Activated CD4-positive, alpha-beta T cell treated with anti-CD3 and anti-CD28 coated beads, Interleukin-2, amount 10 ng/mL, durations not matched to agents 7 days and 5 days (primary cell): ENCODE measurements at regions not wholly inside any gene's neighbourhood (a gene's known extent, or its start where the extent isn't known, plus 50 kb on each side); places are given as distances from the start of the nearest gene placed in this dataset.

Experiments used
- CTCF ChIA-PET: fragments of 350-600 bp; sonication (Branson Sonifier 250); formaldehyde crosslinking; loops from one replicate; lab custom pipeline; 2021; ENCODE audit warnings: antibody characterized with exemption; lab: Charles Lee
- POLR2A ChIA-PET: fragments of 350-600 bp; sonication (Branson Sonifier 250); formaldehyde crosslinking; loops from one replicate; lab custom pipeline; 2021; ENCODE audit warnings: antibody characterized with exemption; lab: Charles Lee
- DNase-seq: peaks from one replicate; pipeline ENCODE4 v3.0.0-alpha.2; 2020
- H3K27ac Mint-ChIP-seq: one replicate; pipeline ENCODE4 v1.8.0; 2021; ENCODE audit warnings: mild to moderate bottlenecking, moderate library complexity, mixed read lengths
- H3K27me3 Mint-ChIP-seq: one replicate; pipeline ENCODE4 v1.8.0; 2021; ENCODE audit warnings: mixed read lengths
- H3K36me3 Mint-ChIP-seq: one replicate; pipeline ENCODE4 v1.8.0; 2021; ENCODE audit warnings: low read depth, mixed read lengths
- H3K4me1 Mint-ChIP-seq: one replicate; pipeline ENCODE4 v1.8.0; 2021; ENCODE audit warnings: mixed read lengths
- H3K4me3 Mint-ChIP-seq: one replicate; pipeline ENCODE4 v1.8.0; 2021; ENCODE audit warnings: mild to moderate bottlenecking, moderate library complexity, mixed read lengths
- H3K9me3 Mint-ChIP-seq: one replicate; pipeline ENCODE4 v1.8.0; 2021; ENCODE audit warnings: mixed read lengths

DNA sequence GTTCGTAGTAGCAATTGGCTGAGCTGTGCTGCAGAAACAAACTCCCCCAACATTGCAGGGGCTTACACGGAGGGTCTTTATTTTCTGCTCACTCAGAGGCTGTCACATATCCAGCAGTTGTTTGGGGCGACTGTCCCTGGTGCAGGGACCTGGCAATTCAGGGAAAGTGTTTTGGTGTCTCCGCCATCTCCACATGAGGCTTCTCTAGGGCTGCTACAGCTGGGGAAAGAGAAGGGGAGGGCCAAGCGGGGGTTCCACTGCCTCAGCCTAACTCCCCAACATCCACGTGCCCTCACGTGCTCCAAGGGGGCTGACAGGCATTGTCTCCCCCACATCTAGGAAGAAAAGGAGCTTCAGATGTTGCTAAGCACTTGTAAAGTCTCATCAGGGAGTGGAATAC is 61.3 kb upstream of the NXT1 start:
- Mint-ChIP-seq H3K27ac (no peak overlapping the region), H3K4me3 (no peak overlapping the region), H3K36me3 (no peaks in the 10 kb centered on the region), H3K27me3 (no peaks in the 10 kb centered on the region), H3K9me3 (no peaks in the 10 kb centered on the region), H3K4me1 (no peaks in the 10 kb centered on the region)
- no peak for DNase-seq
- ChIA-PET CTCF (no interaction called here), POLR2A (no interaction called here)

- Mint-ChIP-seq H3K4me3 (no peak overlapping the region), H3K27ac (no peak overlapping the region)
These were observed 63.0 kb upstream of the NXT1 start for GRCh38 chr20:23287354-23288190.

GRCh38 chr20:23286346-23286745 is 64.2 kb upstream of the NXT1 start:
- H3K27me3 Mint-ChIP-seq, result no peaks in the 10 kb centered on the region
- POLR2A ChIA-PET, result no interaction called here
- H3K27ac Mint-ChIP-seq, result no peak overlapping the region
- H3K36me3 Mint-ChIP-seq, result no peaks in the 10 kb centered on the region
- no peaks in the 10 kb centered on the region for H3K9me3 Mint-ChIP-seq
- CTCF ChIA-PET, result no interaction called here
- H3K4me3 Mint-ChIP-seq, result no peak overlapping the region
- DNase-seq, result no peak
- no peaks in the 10 kb centered on the region for H3K4me1 Mint-ChIP-seq

More at GRCh38 chr20:23287354-23288190, 63.0 kb upstream of the NXT1 start:
- no peaks in the 10 kb centered on the region for H3K36me3 Mint-ChIP-seq
- no peaks in the 10 kb centered on the region for H3K9me3 Mint-ChIP-seq
- no peak for DNase-seq
- ChIA-PET POLR2A (no interaction called here), CTCF (interaction anchor here (0.7 kb wide), 1 partner anchor 10 kb away, joined by 3 read pairs; no protein-coding TSS in a partner anchor)
- H3K4me1 Mint-ChIP-seq, result no peaks in the 10 kb centered on the region
- no peaks in the 10 kb centered on the region for H3K27me3 Mint-ChIP-seq

DNA sequence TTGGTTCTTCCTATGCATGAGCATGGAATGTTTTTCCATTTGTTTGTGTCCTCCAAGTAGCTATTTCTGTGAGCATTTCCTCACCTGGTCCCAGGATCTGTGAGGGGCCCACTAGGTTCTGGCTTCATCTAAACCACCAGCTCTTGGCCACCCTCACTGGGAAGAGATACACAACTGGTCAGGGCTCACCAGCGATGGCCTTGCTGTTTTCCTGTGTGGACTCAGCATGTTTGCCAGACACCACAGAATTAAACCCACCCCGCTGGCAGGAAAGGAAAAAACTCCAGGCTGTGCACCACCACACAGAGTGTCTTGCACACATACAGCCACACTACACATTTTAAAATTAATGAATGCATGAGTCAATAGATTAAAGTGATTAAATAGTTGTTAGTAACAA is 65.1 kb upstream of the NXT1 start:
- Mint-ChIP-seq H3K9me3 (no peaks in the 10 kb centered on the region), H3K4me1 (no peaks in the 10 kb centered on the region), H3K27me3 (no peaks in the 10 kb centered on the region), H3K36me3 (no peaks in the 10 kb centered on the region), H3K27ac (no peak overlapping the region), H3K4me3 (no peak overlapping the region)
- POLR2A ChIA-PET, result no interaction called here
- CTCF ChIA-PET, result no interaction called here
- DNase-seq, result no peak

- POLR2A ChIA-PET, result no interaction called here
- no peaks in the 10 kb centered on the region for H3K9me3 Mint-ChIP-seq
These were observed 66.6 kb upstream of the NXT1 start for GRCh38 chr20:23284009-23284408.

DNA sequence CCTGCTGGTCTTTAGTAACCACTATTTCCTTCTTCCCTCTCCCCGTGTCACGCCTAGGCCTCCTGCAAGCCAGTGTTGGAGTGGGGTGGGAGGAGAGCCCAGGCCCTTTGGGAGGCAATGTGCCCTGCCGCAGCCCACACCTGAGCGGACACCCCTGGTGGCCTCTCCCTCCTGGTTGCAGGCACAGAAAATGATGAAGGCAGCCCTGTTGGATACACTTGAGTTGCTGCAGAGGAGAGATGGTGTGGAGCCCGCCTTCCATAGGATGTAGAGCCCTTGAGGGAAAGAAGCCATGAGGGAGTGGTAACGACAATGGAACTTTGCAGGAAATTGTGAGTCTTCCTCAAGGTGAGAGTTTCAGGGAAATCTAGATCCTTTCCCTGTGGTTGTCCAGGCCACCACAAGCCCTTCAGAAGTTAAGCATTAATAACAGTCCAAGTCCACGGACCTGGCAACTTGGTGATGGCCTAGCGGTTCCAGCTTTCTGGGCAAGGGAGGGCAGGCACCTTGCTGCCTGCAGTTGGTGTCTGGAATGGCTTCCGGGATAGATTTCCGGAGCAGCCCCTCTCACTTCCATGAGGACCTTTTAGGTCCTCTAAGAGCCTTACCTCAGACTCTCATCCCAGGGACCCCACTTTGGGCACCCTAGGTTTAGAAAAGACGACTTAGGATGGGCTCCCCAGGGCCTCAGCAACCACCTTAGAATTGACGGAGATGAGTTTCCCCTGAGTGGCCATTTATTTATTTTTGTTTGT is 67.3 kb upstream of the NXT1 start:
- H3K4me1 Mint-ChIP-seq, result no peaks in the 10 kb centered on the region
- ChIA-PET CTCF (no interaction called here), POLR2A (no interaction called here)
- H3K9me3 Mint-ChIP-seq, result no peaks in the 10 kb centered on the region
- H3K4me3 Mint-ChIP-seq, result no peak overlapping the region
- DNase-seq, result no peak
- H3K36me3 Mint-ChIP-seq, result no peaks in the 10 kb centered on the region
- no peaks in the 10 kb centered on the region for H3K27me3 Mint-ChIP-seq
- H3K27ac Mint-ChIP-seq, result no peak overlapping the region

More at GRCh38 chr20:23284009-23284408, 66.6 kb upstream of the NXT1 start:
- Mint-ChIP-seq H3K4me3 (no peak overlapping the region), H3K36me3 (no peaks in the 10 kb centered on the region), H3K27me3 (no peaks in the 10 kb centered on the region), H3K4me1 (no peaks in the 10 kb centered on the region), H3K27ac (no peak overlapping the region)
- CTCF ChIA-PET, result no interaction called here
- no peak for DNase-seq

DNA sequence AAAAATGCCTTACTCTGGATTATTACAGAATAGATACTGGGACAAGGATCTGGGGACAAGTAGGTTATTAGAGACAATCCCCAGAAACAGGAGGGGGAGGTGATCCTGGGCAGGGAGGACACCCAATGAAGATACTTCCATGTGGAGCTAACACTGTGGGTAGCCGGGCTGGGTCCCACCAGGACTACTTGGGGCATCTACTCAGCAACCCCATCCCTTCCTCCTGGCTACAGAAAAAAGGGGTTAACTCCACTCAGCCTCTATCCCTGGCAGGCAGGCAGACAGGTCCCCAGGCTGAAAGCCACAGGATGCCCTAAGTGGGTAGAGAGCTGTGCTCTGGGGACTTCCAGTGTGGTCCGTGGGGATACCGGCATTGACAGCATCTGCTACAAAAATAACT is 68.0 kb upstream of the NXT1 start:
- Mint-ChIP-seq H3K4me1 (no peaks in the 10 kb centered on the region), H3K27me3 (no peaks in the 10 kb centered on the region), H3K27ac (no peak overlapping the region), H3K36me3 (no peaks in the 10 kb centered on the region), H3K4me3 (no peak overlapping the region), H3K9me3 (no peaks in the 10 kb centered on the region)
- ChIA-PET CTCF (no interaction called here), POLR2A (no interaction called here)
- no peak for DNase-seq

DNA sequence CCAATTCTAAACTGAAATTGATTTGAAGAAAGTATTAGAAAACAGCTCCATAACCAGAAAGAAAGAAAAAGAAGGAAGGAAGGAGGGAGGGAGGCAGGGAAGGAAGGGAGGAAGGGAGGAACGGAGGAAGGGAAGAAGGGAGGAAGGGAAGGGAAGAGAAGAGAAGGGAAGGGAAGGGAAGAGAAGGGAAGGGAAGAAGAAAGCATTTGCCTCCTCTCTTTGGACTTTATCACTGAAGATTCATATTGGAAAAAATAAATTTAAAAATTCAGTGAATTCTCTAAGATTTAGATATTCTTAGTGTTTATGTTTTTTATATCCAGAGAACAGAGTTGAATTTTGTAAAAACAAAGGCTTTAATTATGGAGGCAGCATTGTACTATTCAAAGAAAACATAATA is 68.5 kb upstream of the NXT1 start:
- ChIA-PET CTCF (interaction anchor here (0.6 kb wide), 1 partner anchor 951 kb away, joined by 3 read pairs; no protein-coding TSS in a partner anchor), POLR2A (no interaction called here)
- DNase-seq, result no peak
- H3K4me1 Mint-ChIP-seq, result no peaks in the 10 kb centered on the region
- no peak overlapping the region for H3K27ac Mint-ChIP-seq
- H3K9me3 Mint-ChIP-seq, result no peaks in the 10 kb centered on the region
- no peaks in the 10 kb centered on the region for H3K27me3 Mint-ChIP-seq
- H3K36me3 Mint-ChIP-seq, result no peaks in the 10 kb centered on the region
- no peak overlapping the region for H3K4me3 Mint-ChIP-seq

DNA sequence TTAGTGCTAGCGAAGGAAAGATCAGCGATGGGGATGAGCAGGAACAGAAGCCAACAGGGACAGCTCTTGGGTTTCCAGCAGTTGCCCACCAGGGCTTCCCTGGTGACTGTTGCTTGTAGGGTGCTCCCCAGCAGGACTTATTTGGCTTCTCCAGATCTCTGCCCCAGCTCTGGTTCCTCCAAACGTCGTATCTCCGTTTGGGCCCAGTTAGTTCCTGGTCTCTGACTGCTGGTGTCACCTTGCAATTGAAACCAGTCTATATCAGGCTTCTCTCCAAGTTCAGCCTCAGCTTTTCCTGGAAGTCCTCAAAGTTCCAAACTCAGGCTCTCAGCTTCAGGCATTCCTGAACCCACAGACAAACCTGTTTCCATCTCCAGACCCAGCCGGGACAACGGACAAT is 70.8 kb upstream of the NXT1 start:
- Mint-ChIP-seq H3K36me3 (no peaks in the 10 kb centered on the region), H3K27ac (no peak overlapping the region), H3K9me3 (no peaks in the 10 kb centered on the region), H3K27me3 (peaks cover 4% of the 10 kb centered on the region), H3K4me1 (no peaks in the 10 kb centered on the region), H3K4me3 (no peak overlapping the region)
- no peak for DNase-seq
- ChIA-PET CTCF (interaction anchor here (1.3 kb wide), 1 partner anchor 13 kb away, joined by 3 read pairs; no protein-coding TSS in a partner anchor), POLR2A (no interaction called here)

DNA sequence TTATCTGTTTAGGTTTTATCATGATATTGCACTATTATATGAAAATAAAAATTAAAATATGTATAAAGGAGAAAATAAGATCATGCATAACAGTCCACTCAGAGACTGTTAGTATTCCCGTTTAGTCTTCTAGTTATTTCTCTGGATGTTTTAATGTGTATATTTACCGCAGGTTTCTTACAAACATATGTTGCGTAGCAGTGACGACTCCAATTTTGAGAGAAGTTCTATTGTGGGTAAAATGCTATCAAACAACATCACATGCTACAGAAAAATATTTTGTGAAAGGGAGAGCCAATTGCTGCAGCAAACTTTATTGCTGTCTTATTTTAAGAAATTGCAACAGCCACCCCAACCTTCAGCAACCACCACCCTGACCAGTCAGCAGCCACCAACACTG is 72.4 kb upstream of the NXT1 start:
- Mint-ChIP-seq H3K4me3 (no peak overlapping the region), H3K4me1 (no peaks in the 10 kb centered on the region), H3K27ac (no peak overlapping the region), H3K27me3 (peaks cover 4% of the 10 kb centered on the region), H3K36me3 (no peaks in the 10 kb centered on the region), H3K9me3 (no peaks in the 10 kb centered on the region)
- ChIA-PET CTCF (no interaction called here), POLR2A (no interaction called here)
- DNase-seq, result no peak

GRCh38 chr20:23277316-23277715 is 73.3 kb upstream of the NXT1 start:
- H3K9me3 Mint-ChIP-seq, result no peaks in the 10 kb centered on the region
- no peak overlapping the region for H3K4me3 Mint-ChIP-seq
- CTCF ChIA-PET, result no interaction called here
- no peak for DNase-seq
- POLR2A ChIA-PET, result no interaction called here
- peaks cover 4% of the 10 kb centered on the region for H3K27me3 Mint-ChIP-seq
- no peaks in the 10 kb centered on the region for H3K36me3 Mint-ChIP-seq
- H3K27ac Mint-ChIP-seq, result no peak overlapping the region
- H3K4me1 Mint-ChIP-seq, result no peaks in the 10 kb centered on the region

- peaks cover 4% of the 10 kb centered on the region for H3K27me3 Mint-ChIP-seq
- no peak for DNase-seq
- H3K4me3 Mint-ChIP-seq, result no peak overlapping the region
- no peaks in the 10 kb centered on the region for H3K4me1 Mint-ChIP-seq
- ChIA-PET POLR2A (no interaction called here), CTCF (no interaction called here)
- no peak overlapping the region for H3K27ac Mint-ChIP-seq
- peaks cover 3% of the 10 kb centered on the region for H3K9me3 Mint-ChIP-seq
- no peaks in the 10 kb centered on the region for H3K36me3 Mint-ChIP-seq
These were observed 76.8 kb upstream of the NXT1 start for GRCh38 chr20:23273776-23274175.

DNA sequence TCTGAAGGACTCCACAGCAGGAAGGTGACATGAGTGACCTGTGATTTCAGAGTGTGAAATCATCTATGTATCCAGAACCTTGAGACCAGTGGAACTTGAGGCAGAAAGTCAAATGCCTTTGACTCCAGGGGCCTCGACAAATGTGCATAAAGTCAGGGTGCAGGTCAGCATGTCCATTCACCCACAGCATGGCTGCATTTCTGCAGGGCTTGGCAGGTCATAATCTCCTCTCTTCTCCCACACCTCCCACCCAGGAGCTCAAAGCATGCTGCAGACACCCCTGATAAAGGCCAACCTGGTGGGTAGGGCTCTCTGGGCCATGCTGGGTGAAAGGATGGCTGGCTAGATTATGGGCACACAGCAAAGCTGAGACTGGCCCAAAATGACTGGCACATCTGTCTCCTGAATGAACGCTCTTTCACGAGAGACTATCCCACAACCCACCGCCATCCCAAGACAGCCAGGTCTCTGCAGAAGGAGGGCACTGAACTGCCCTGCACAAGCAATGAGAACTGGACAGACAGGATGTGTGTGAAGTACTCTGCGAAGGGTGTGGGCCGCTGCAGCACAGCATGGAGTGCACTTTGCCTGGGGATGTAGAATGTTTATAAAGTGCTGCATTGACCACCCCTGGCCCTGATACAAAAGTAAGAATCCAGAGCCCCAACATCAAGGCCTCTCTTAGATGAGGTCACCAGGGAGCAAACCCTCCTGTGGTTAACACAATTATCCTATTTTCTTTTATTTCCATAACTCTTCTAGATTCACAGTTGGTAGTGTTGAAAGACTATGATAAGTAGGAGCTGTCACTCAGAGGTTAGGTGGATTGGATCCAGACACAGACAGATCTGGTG is 78.2 kb upstream of the NXT1 start:
- DNase-seq, result no peak

More for the DNA sequence above, 78.2 kb upstream of the NXT1 start:
- CTCF ChIA-PET, result no interaction called here
- H3K27ac Mint-ChIP-seq, result no peak overlapping the region
- no peaks in the 10 kb centered on the region for H3K4me1 Mint-ChIP-seq
- POLR2A ChIA-PET, result no interaction called here
- no peak overlapping the region for H3K4me3 Mint-ChIP-seq
- H3K27me3 Mint-ChIP-seq, result peaks cover 4% of the 10 kb centered on the region
- no peaks in the 10 kb centered on the region for H3K36me3 Mint-ChIP-seq
- H3K9me3 Mint-ChIP-seq, result peaks cover 8% of the 10 kb centered on the region
